GM23248 (cell line): ENCODE measurements at regions not wholly inside any gene's neighbourhood (a gene's known extent, or its start where the extent isn't known, plus 50 kb on each side); places are given as distances from the start of the nearest gene placed in this dataset.

Source experiments
- DNase-seq: peaks from one replicate; pipeline ENCODE4 v3.0.0-alpha.2; 2015
- H2AFZ ChIP-seq: fragments of 200-600 bp; sonication (generic); 2 replicates; pipeline ENCODE4 v1.6.1; 2016; ENCODE audit warnings: antibody characterized with exemption
- H3F3A ChIP-seq: fragments of 200-600 bp; sonication (generic); 2 replicates; pipeline ENCODE4 v1.6.1; 2016; ENCODE audit warnings: mild to moderate bottlenecking, antibody characterized with exemption, mixed run types; ENCODE audit not compliant: insufficient read depth
- H3K27ac ChIP-seq: fragments of 200-600 bp; sonication (generic); 2 replicates; pipeline ENCODE4 v1.5.1; 2016; ENCODE audit warnings: mild to moderate bottlenecking
- H3K27me3 ChIP-seq: fragments of 200-600 bp; sonication (generic); replicated peaks from 2 replicates; pipeline ENCODE4 v1.6.1; 2016; ENCODE audit warnings: mild to moderate bottlenecking; ENCODE audit not compliant: insufficient read depth
- H3K36me3 ChIP-seq: fragments of 200-600 bp; sonication (generic); 2 replicates; pipeline ENCODE4 v1.6.1; 2016; ENCODE audit warnings: low read depth, mild to moderate bottlenecking
- H3K4me1 ChIP-seq: fragments of 200-600 bp; sonication (generic); 2 replicates; pipeline ENCODE4 v1.6.1; 2016; ENCODE audit warnings: mild to moderate bottlenecking; ENCODE audit not compliant: insufficient read depth
- H3K4me2 ChIP-seq: fragments of 200-600 bp; sonication (generic); one replicate; pipeline ENCODE4 v1.6.1; 2016; ENCODE audit warnings: mild to moderate bottlenecking; ENCODE audit not compliant: unreplicated experiment
- H3K4me3 ChIP-seq: fragments of 200-600 bp; sonication (generic); 2 replicates; pipeline ENCODE4 v1.5.1; 2016; ENCODE audit warnings: mild to moderate bottlenecking
- H3K79me2 ChIP-seq: fragments of 200-600 bp; sonication (generic); 2 replicates; pipeline ENCODE4 v1.6.1; 2016; ENCODE audit warnings: mild to moderate bottlenecking; ENCODE audit not compliant: insufficient read depth
- H3K9ac ChIP-seq: fragments of 200-600 bp; sonication (generic); 2 replicates; pipeline ENCODE4 v1.6.1; 2016; ENCODE audit warnings: mild to moderate bottlenecking
- H3K9me2 ChIP-seq: fragments of 200-600 bp; sonication (generic); 2 replicates; pipeline ENCODE4 v1.6.1; 2016; ENCODE audit warnings: mixed run types, mild to moderate bottlenecking, moderate library complexity; ENCODE audit not compliant: insufficient read depth
- H3K9me3 ChIP-seq: fragments of 200-600 bp; sonication (generic); one replicate; pipeline ENCODE4 v1.6.1; 2017; ENCODE audit warnings: low read depth
- H4K20me1 ChIP-seq: fragments of 200-600 bp; sonication (generic); 2 replicates; pipeline ENCODE4 v1.6.0; 2016; ENCODE audit not compliant: insufficient read depth
- EZH2 ChIP-seq: fragments of 200-600 bp; sonication (generic); IDR thresholded peaks from 2 replicates; pipeline ENCODE4 v1.6.1; 2018; ENCODE audit warnings: antibody characterized with exemption, mild to moderate bottlenecking; ENCODE audit not compliant: insufficient read depth, poor library complexity, severe bottlenecking
- EZH2phosphoT487 ChIP-seq: fragments of 200-600 bp; sonication (generic); IDR thresholded peaks from 2 replicates; pipeline ENCODE4 v1.6.1; 2018; ENCODE audit warnings: antibody characterized with exemption, moderate library complexity, mild to moderate bottlenecking, low read depth; ENCODE audit not compliant: insufficient read depth
- WGBS, 2 experiments: methylation state at CpG; one replicate each; pipeline ENCODE4 v1.1.6; 2015 to 2017; ENCODE audit warnings: low lambda C conversion rate in 2 of 2, low coverage in 1 of 2; ENCODE audit errors: missing lambda C conversion rate in 2 of 2; 5-methylcytosine and 5-hydroxymethylcytosine counted together
- in situ Hi-C: fragments of 300-500 bp; cut with MboI; formaldehyde crosslinking; loops from 2 replicates; pipeline ENCODE4 v1.15.0; 2020

- Histone ChIP-seq H2AFZ (no peak overlapping the region), H3K36me3 (no peaks in the 10 kb centered on the region), H3K79me2 (no peaks in the 10 kb centered on the region), H3K9me3 (no peaks in the 10 kb centered on the region), H3K27me3 (no peaks in the 10 kb centered on the region), H3K4me2 (no peak overlapping the region), H3F3A (no peaks in the 10 kb centered on the region), H3K4me3 (no peak overlapping the region), H4K20me1 (no peaks in the 10 kb centered on the region), H3K27ac (no peak overlapping the region), H3K4me1 (no peaks in the 10 kb centered on the region), H3K9ac (no peak overlapping the region), H3K9me2 (no peaks in the 10 kb centered on the region)
- in situ Hi-C loops: no loop called here
- DNase-seq: no peak
- TF ChIP-seq EZH2 (no peak), EZH2phosphoT487 (no peak)
- WGBS, 2 experiments: 17 to 22% methylated on average over 2 of the region's 2 CpGs
These were observed 598.5 kb downstream of the TLR4 start for GRCh38 chr9:118302721-118303120.

GRCh38 chr9:118303216-118303615, 599.0 kb downstream of the TLR4 start:
- Histone ChIP-seq H3K9ac (no peak overlapping the region), H3K36me3 (no peaks in the 10 kb centered on the region), H3K9me3 (no peaks in the 10 kb centered on the region), H3K4me3 (no peak overlapping the region), H4K20me1 (no peaks in the 10 kb centered on the region), H2AFZ (no peak overlapping the region), H3K27me3 (no peaks in the 10 kb centered on the region), H3F3A (no peaks in the 10 kb centered on the region), H3K4me1 (no peaks in the 10 kb centered on the region), H3K4me2 (no peak overlapping the region), H3K9me2 (no peaks in the 10 kb centered on the region), H3K27ac (no peak overlapping the region), H3K79me2 (no peaks in the 10 kb centered on the region)
- DNase-seq: no peak
- TF ChIP-seq EZH2phosphoT487 (no peak), EZH2 (no peak)
- in situ Hi-C loops: no loop called here
- WGBS, 2 experiments: 12 to 23% methylated on average over 3 of the region's 3 CpGs

DNA sequence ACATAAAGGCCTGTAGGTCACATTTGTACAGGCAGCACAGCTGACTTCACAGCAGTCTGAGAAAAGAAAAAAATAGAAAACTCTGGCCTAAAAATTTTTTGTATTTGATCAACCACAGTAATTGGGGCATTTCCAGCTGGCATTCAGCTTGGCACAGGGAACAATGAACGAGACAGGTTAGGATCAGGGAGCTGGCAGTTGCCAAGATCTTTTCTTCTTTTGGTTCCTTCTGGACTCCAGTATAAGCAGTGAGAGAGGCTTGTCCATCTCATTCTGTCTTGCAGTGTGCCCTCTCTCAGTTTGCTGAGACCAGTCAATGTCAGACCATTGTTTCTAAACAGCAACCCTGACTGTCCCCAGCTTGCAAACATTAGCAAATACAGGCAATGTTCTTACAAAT, 601.1 kb downstream of the TLR4 start:
- Histone ChIP-seq H3K27me3 (no peaks in the 10 kb centered on the region), H3F3A (no peaks in the 10 kb centered on the region), H3K36me3 (no peaks in the 10 kb centered on the region), H3K4me1 (no peaks in the 10 kb centered on the region), H3K4me2 (no peak overlapping the region), H2AFZ (no peak overlapping the region), H4K20me1 (no peaks in the 10 kb centered on the region), H3K4me3 (no peak overlapping the region), H3K27ac (no peak overlapping the region), H3K9me3 (no peaks in the 10 kb centered on the region), H3K9me2 (no peaks in the 10 kb centered on the region), H3K9ac (no peak overlapping the region), H3K79me2 (no peaks in the 10 kb centered on the region)
- in situ Hi-C loops: no loop called here
- TF ChIP-seq EZH2: no peak
- no peak for DNase-seq
- WGBS, 2 experiments: 0% methylated on average over 1 of the region's 1 CpG

DNA sequence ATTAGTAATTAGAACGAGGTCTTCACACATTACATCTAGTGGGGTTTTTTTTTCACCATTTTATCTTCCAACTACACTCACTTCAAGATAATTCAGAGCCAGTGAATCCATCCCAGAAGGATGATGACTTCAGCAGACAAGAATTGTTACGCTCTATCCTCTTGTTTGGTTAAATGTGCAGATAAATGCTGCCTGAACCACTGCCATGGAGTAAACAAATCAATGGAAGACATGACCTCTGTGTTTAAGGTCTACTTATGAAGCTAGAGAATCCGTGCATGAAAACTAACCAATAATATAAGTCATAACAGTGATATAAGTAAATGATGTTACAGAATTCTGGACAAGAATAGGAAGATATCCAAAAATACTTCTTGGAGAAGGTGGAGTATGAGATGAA, 602.6 kb downstream of the TLR4 start:
- no peak overlapping the region for H3K4me2 ChIP-seq
- no peaks in the 10 kb centered on the region for H3K4me1 ChIP-seq
- no peaks in the 10 kb centered on the region for H3K79me2 ChIP-seq
- no peaks in the 10 kb centered on the region for H4K20me1 ChIP-seq
- H2AFZ ChIP-seq: no peak overlapping the region
- 18 to 20% methylated on average over 3 of the region's 3 CpGs for WGBS, 2 experiments
- H3K9me3 ChIP-seq: no peaks in the 10 kb centered on the region
- H3K9me2 ChIP-seq: no peaks in the 10 kb centered on the region
- H3F3A ChIP-seq: no peaks in the 10 kb centered on the region
- no peak for DNase-seq
- H3K27ac ChIP-seq: no peak overlapping the region
- no peaks in the 10 kb centered on the region for H3K27me3 ChIP-seq
- no peak overlapping the region for H3K9ac ChIP-seq
- no peaks in the 10 kb centered on the region for H3K36me3 ChIP-seq
- H3K4me3 ChIP-seq: no peak overlapping the region
- in situ Hi-C loops: no loop called here
- no peak for TF ChIP-seq EZH2

DNA sequence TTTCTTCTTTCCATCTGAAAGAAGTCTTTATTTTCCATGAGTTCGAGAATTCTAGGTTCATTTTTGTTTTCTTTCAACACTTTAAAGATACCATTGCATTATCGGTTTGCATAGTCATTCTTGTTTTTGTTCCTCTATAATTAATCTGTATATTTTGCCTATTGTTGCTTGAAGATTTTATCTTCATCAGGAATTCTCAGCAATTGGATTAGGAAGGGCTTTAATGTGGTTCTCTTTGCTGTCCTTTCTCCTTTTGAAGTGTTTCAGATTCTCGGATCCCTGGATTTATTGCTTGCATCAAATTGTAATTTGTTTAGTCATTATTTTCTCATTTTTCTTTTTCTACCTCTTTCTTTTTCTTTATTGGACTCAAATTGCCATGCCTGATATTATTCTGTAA, 609.8 kb downstream of the TLR4 start:
- H3K4me3 ChIP-seq: no peak overlapping the region
- H3K79me2 ChIP-seq: no peaks in the 10 kb centered on the region
- H3K4me1 ChIP-seq: no peaks in the 10 kb centered on the region
- no peaks in the 10 kb centered on the region for H3F3A ChIP-seq
- no peak overlapping the region for H3K9ac ChIP-seq
- H3K4me2 ChIP-seq: no peak overlapping the region
- DNase-seq: no peak
- no peak overlapping the region for H2AFZ ChIP-seq
- H4K20me1 ChIP-seq: no peaks in the 10 kb centered on the region
- no peaks in the 10 kb centered on the region for H3K27me3 ChIP-seq
- no peaks in the 10 kb centered on the region for H3K9me2 ChIP-seq
- H3K27ac ChIP-seq: no peak overlapping the region
- H3K9me3 ChIP-seq: no peaks in the 10 kb centered on the region
- TF ChIP-seq EZH2phosphoT487 (no peak), EZH2 (no peak)
- no peaks in the 10 kb centered on the region for H3K36me3 ChIP-seq
- in situ Hi-C loops: no loop called here
- WGBS, 2 experiments: 21 to 22% methylated on average over 3 of the region's 3 CpGs
